H9 (cell line): ENCODE measurements at regions not wholly inside any gene's neighbourhood (a gene's known extent, or its start where the extent isn't known, plus 50 kb on each side); places are given as distances from the start of the nearest gene placed in this dataset.

Experiments used
- DNase-seq: peaks from one replicate; pipeline ENCODE4 v3.0.0-alpha.2; 2017
- H2AFZ ChIP-seq: one replicate; pipeline ENCODE4 v1.6.1; 2013; ENCODE audit warnings: mild to moderate bottlenecking, low read length, control low read depth, moderate library complexity
- H2AK5ac ChIP-seq: 2 replicates; pipeline ENCODE4 v1.6.1; 2013; ENCODE audit warnings: low read length, control low read depth, mixed read lengths; ENCODE audit not compliant: insufficient read length
- H2BK120ac ChIP-seq: one replicate; pipeline ENCODE4 v1.6.1; 2013; ENCODE audit warnings: low read depth, mild to moderate bottlenecking, low read length, control low read depth, inconsistent platforms; ENCODE audit not compliant: poor library complexity, severe bottlenecking
- H2BK12ac ChIP-seq: 2 replicates; pipeline ENCODE4 v1.6.1; 2013; ENCODE audit warnings: low read length, control low read depth, mixed read lengths, low read depth; ENCODE audit not compliant: insufficient read length
- H2BK15ac ChIP-seq: 2 replicates; pipeline ENCODE4 v1.6.1; 2013; ENCODE audit warnings: low read depth, low read length, control low read depth
- H2BK20ac ChIP-seq: one replicate; pipeline ENCODE4 v1.6.1; 2013; ENCODE audit warnings: low read depth, mild to moderate bottlenecking, low read length, control low read depth, inconsistent platforms; ENCODE audit not compliant: poor library complexity, severe bottlenecking
- H2BK5ac ChIP-seq: 2 replicates; pipeline ENCODE4 v1.6.1; 2013; ENCODE audit warnings: low read length, control low read depth, mixed read lengths; ENCODE audit not compliant: insufficient read length
- H3K14ac ChIP-seq: 2 replicates; pipeline ENCODE4 v1.6.1; 2013; ENCODE audit warnings: low read length, control low read depth; ENCODE audit not compliant: insufficient read depth
- H3K18ac ChIP-seq: 2 replicates; pipeline ENCODE4 v1.6.1; 2013; ENCODE audit warnings: low read depth, mild to moderate bottlenecking, mixed read lengths, low read length, control low read depth; ENCODE audit not compliant: insufficient read length
- H3K23ac ChIP-seq: 2 replicates; pipeline ENCODE4 v1.6.1; 2013; ENCODE audit warnings: low read length, control low read depth, mixed read lengths, low read depth; ENCODE audit not compliant: insufficient read length
- H3K23me2 ChIP-seq: 2 replicates; pipeline ENCODE4 v1.6.1; 2013; ENCODE audit warnings: low read depth, mild to moderate bottlenecking, mixed read lengths, low read length, control low read depth; ENCODE audit not compliant: insufficient read length, poor library complexity, severe bottlenecking
- H3K27ac ChIP-seq: 2 replicates; pipeline ENCODE4 v1.5.1; 2013; ENCODE audit warnings: low read length, control low read depth, mixed read lengths, low read depth; ENCODE audit not compliant: insufficient read length
- H3K27me3 ChIP-seq: 2 replicates; pipeline ENCODE4 v1.6.1; 2013; ENCODE audit warnings: low read length, control low read depth, inconsistent platforms; ENCODE audit not compliant: insufficient read depth
- H3K4ac ChIP-seq: 2 replicates; pipeline ENCODE4 v1.6.1; 2013; ENCODE audit warnings: low read depth, mild to moderate bottlenecking, control low read depth, inconsistent platforms, low read length, moderate library complexity
- H3K4me1 ChIP-seq: 2 replicates; pipeline ENCODE4 v1.6.1; 2013; ENCODE audit warnings: low read length, control low read depth, inconsistent platforms; ENCODE audit not compliant: insufficient read depth
- H3K4me2 ChIP-seq: 2 replicates; pipeline ENCODE4 v1.6.1; 2013; ENCODE audit warnings: low read length, control low read depth, mixed read lengths; ENCODE audit not compliant: insufficient read length, insufficient read depth
- H3K56ac ChIP-seq: 2 replicates; pipeline ENCODE4 v1.6.1; 2013; ENCODE audit warnings: low read depth, mild to moderate bottlenecking, mixed read lengths, low read length, control low read depth; ENCODE audit not compliant: insufficient read length
- H3K79me1 ChIP-seq: 2 replicates; pipeline ENCODE4 v1.6.1; 2013; ENCODE audit warnings: low read depth, mild to moderate bottlenecking, moderate library complexity, low read length, control low read depth, inconsistent platforms; ENCODE audit not compliant: insufficient read depth, poor library complexity, severe bottlenecking
- H3K79me2 ChIP-seq: 2 replicates; pipeline ENCODE4 v1.6.1; 2013; ENCODE audit warnings: low read length, control low read depth, inconsistent platforms; ENCODE audit not compliant: insufficient read depth
- H3K9ac ChIP-seq: 2 replicates; pipeline ENCODE4 v1.6.1; 2013; ENCODE audit warnings: low read length, control low read depth, mixed read lengths; ENCODE audit not compliant: insufficient read length; ENCODE audit errors: extremely low read depth
- H3K9me3 ChIP-seq: one replicate; pipeline ENCODE4 v1.6.1; 2013; ENCODE audit warnings: low read depth, low read length, inconsistent platforms; ENCODE audit not compliant: control insufficient read depth
- H3T11ph ChIP-seq: one replicate; pipeline ENCODE4 v1.6.1; 2013; ENCODE audit warnings: mild to moderate bottlenecking, low read length, control low read depth, inconsistent platforms
- H4K20me1 ChIP-seq: one replicate; pipeline ENCODE4 v1.6.1; 2013; ENCODE audit not compliant: control insufficient read depth, insufficient read length, insufficient read depth
- H4K5ac ChIP-seq: 2 replicates; pipeline ENCODE4 v1.6.1; 2013; ENCODE audit warnings: low read depth, mild to moderate bottlenecking, mixed read lengths, low read length, control low read depth; ENCODE audit not compliant: insufficient read length
- H4K8ac ChIP-seq: replicated peaks from 2 replicates; pipeline ENCODE4 v1.6.1; 2013; ENCODE audit warnings: low read length, control low read depth, mixed read lengths, low read depth; ENCODE audit not compliant: insufficient read length
- H4K91ac ChIP-seq: 2 replicates; pipeline ENCODE4 v1.6.1; 2013; ENCODE audit warnings: low read depth, mild to moderate bottlenecking, moderate library complexity, mixed read lengths, low read length, control low read depth; ENCODE audit not compliant: insufficient read length
- H3K27ac Mint-ChIP-seq, 3 experiments: 2 replicates in 2 of 3; 3 replicates in 1 of 3; pipeline ENCODE4 v1.8.0; 2020 to 2021; ENCODE audit warnings: mixed read lengths in 3 of 3, mild to moderate bottlenecking in 1 of 3, moderate library complexity in 1 of 3
- H3K27me3 Mint-ChIP-seq: 2 replicates; pipeline ENCODE4 v1.8.0; 2021; ENCODE audit warnings: low read depth, mild to moderate bottlenecking, moderate library complexity, mixed read lengths
- H3K36me3 Mint-ChIP-seq, 3 experiments: 2 replicates in 2 of 3; 3 replicates in 1 of 3; pipeline ENCODE4 v1.8.0; 2020 to 2021; ENCODE audit warnings: low read depth in 3 of 3, mixed read lengths in 3 of 3; ENCODE audit not compliant: insufficient read depth in 1 of 3
- H3K4me1 Mint-ChIP-seq, 2 experiments: 2 replicates each; pipeline ENCODE4 v1.8.0; 2020; ENCODE audit warnings: mixed read lengths in 2 of 2
- H3K4me3 Mint-ChIP-seq, 2 experiments: 2 replicates in 1 of 2; 3 replicates in 1 of 2; pipeline ENCODE4 v1.8.0; 2020 to 2021; ENCODE audit warnings: mild to moderate bottlenecking in 2 of 2, mixed read lengths in 2 of 2, moderate library complexity in 1 of 2
- H3K9me3 Mint-ChIP-seq, 2 experiments: 2 replicates in 1 of 2; 3 replicates in 1 of 2; pipeline ENCODE4 v1.8.0; 2020; ENCODE audit warnings: mild to moderate bottlenecking in 2 of 2, mixed read lengths in 2 of 2, moderate library complexity in 1 of 2
- CTCF ChIP-seq: fragments of 200-600 bp; sonication (generic); conservative IDR thresholded peaks from 3 replicates; pipeline ENCODE4 v1.8.0; 2021; ENCODE audit warnings: antibody characterized with exemption, mild to moderate bottlenecking
- WGBS: extraction: QIAGEN DNeasy Blood & Tissue Kit; methylation state at CpG from one replicate; pipeline ENCODE4 v1.1.7; 2013; ENCODE audit warnings: missing lambda C conversion rate, low lambda C conversion rate, mixed read lengths; ENCODE audit not compliant: insufficient read length; ENCODE audit errors: extremely low coverage; 5-methylcytosine and 5-hydroxymethylcytosine counted together

GRCh38 chr6:141666187-141666586 lies 466.5 kb upstream of the GJE1 start:
- no peak overlapping the region for H2BK15ac ChIP-seq
- no CpG with 5 or more reads among the region's 1 CpG for WGBS
- no peak overlapping the region for H2BK120ac ChIP-seq
- H3K4me1 Mint-ChIP-seq, result 0 out of 4 replicates have a peak, but pooled peaks cover 0 to 2% of the 10 kb centered on the region in 2 experiments
- H2BK20ac ChIP-seq, result no peak overlapping the region
- no peaks in the 10 kb centered on the region for H3K79me2 ChIP-seq
- H3K23me2 ChIP-seq, result no peaks in the 10 kb centered on the region
- H4K20me1 ChIP-seq, result no peaks in the 10 kb centered on the region
- no peak overlapping the region for H4K8ac ChIP-seq
- H4K91ac ChIP-seq, result no peak overlapping the region
- no peaks in the 10 kb centered on the region for H3K4me1 ChIP-seq
- H2AFZ ChIP-seq, result no peak overlapping the region
- H3K36me3 Mint-ChIP-seq, result peaks cover 0 to 2% (median 0%) of the 10 kb centered on the region in 3 experiments; a peak in 1 of 7 replicates
- H3K27me3 Mint-ChIP-seq, result no peaks in the 10 kb centered on the region
- H3K9ac ChIP-seq, result no peak overlapping the region
- no peak overlapping the region for H3K56ac ChIP-seq
- H3K27me3 ChIP-seq, result no peaks in the 10 kb centered on the region
- no peak overlapping the region for H3T11ph ChIP-seq
- H3K79me1 ChIP-seq, result no peaks in the 10 kb centered on the region
- no peak overlapping the region for H3K14ac ChIP-seq
- H3K27ac ChIP-seq, result no peak overlapping the region
- H2BK12ac ChIP-seq, result no peak overlapping the region
- no peak overlapping the region for H3K27ac Mint-ChIP-seq
- no peak overlapping the region for H3K18ac ChIP-seq
- no peaks in the 10 kb centered on the region for H3K9me3 Mint-ChIP-seq
- TF ChIP-seq CTCF, result no peak
- DNase-seq, result no peak
- no peak overlapping the region for H3K4ac ChIP-seq
- no peak overlapping the region for H3K4me3 Mint-ChIP-seq
- no peak overlapping the region for H2BK5ac ChIP-seq
- H3K9me3 ChIP-seq, result no peaks in the 10 kb centered on the region
- no peak overlapping the region for H4K5ac ChIP-seq
- no peak overlapping the region for H3K23ac ChIP-seq
- no peak overlapping the region for H2AK5ac ChIP-seq
- H3K4me2 ChIP-seq, result no peak overlapping the region
